Loucy (cell line): ENCODE measurements at regions not wholly inside any gene's neighbourhood (a gene's known extent, or its start where the extent isn't known, plus 50 kb on each side); places are given as distances from the start of the nearest gene placed in this dataset.

Experiments
- H2AFZ ChIP-seq: fragments of 200-600 bp; sonication (generic); 2 replicates; pipeline ENCODE4 v1.6.0; 2016; ENCODE audit warnings: antibody characterized with exemption, mild to moderate bottlenecking, low read length, moderate library complexity
- H3F3A ChIP-seq: fragments of 200-600 bp; 2 replicates; pipeline ENCODE4 v1.6.0; 2016; ENCODE audit warnings: antibody characterized with exemption, low read depth, mild to moderate bottlenecking
- H3K27me3 ChIP-seq: fragments of 200-600 bp; sonication (generic); 2 replicates; pipeline ENCODE4 v1.6.1; 2014; ENCODE audit warnings: low read length, mild to moderate bottlenecking; ENCODE audit not compliant: insufficient read depth, poor library complexity, severe bottlenecking
- H3K36me3 ChIP-seq: fragments of 200-600 bp; sonication (generic); 2 replicates; pipeline ENCODE4 v1.6.1; 2016; ENCODE audit warnings: low read length; ENCODE audit not compliant: insufficient read depth
- H3K4me1 ChIP-seq: fragments of 200-600 bp; sonication (generic); 2 replicates; pipeline ENCODE4 v1.5.1; 2014; ENCODE audit warnings: low read length, mild to moderate bottlenecking; ENCODE audit not compliant: insufficient read depth, poor library complexity, severe bottlenecking
- H3K4me2 ChIP-seq: fragments of 200-600 bp; sonication (generic); 2 replicates; pipeline ENCODE4 v1.6.0; 2014; ENCODE audit warnings: antibody characterized with exemption, low read length, low read depth, mild to moderate bottlenecking; ENCODE audit not compliant: poor library complexity, severe bottlenecking
- H3K4me3 ChIP-seq: fragments of 200-600 bp; sonication (generic); 2 replicates; pipeline ENCODE4 v1.5.1; 2014; ENCODE audit warnings: low read length, mild to moderate bottlenecking, mixed read lengths; ENCODE audit not compliant: poor library complexity, severe bottlenecking
- H3K79me2 ChIP-seq: fragments of 200-600 bp; sonication (generic); 2 replicates; pipeline ENCODE4 v1.6.1; 2014; ENCODE audit warnings: low read length; ENCODE audit not compliant: insufficient read depth
- H3K9ac ChIP-seq: fragments of 200-600 bp; sonication (generic); 2 replicates; pipeline ENCODE4 v1.6.0; 2014; ENCODE audit warnings: mild to moderate bottlenecking, low read depth, low read length, moderate library complexity; ENCODE audit not compliant: poor library complexity, severe bottlenecking
- H3K9me2 ChIP-seq: fragments of 200-600 bp; sonication (generic); replicated peaks from 2 replicates; pipeline ENCODE4 v1.6.1; 2016; ENCODE audit warnings: low read depth, low read length, mixed read lengths
- H3K9me3 ChIP-seq: fragments of 200-600 bp; sonication (generic); 2 replicates; pipeline ENCODE4 v1.6.1; 2014; ENCODE audit warnings: mild to moderate bottlenecking, antibody characterized with exemption, low read length, low read depth; ENCODE audit not compliant: insufficient read depth
- H4K20me1 ChIP-seq: fragments of 200-600 bp; sonication (generic); 2 replicates; pipeline ENCODE4 v1.6.0; 2014; ENCODE audit warnings: antibody characterized with exemption, low read length, mild to moderate bottlenecking; ENCODE audit not compliant: insufficient read depth, poor library complexity, severe bottlenecking
- CTCF ChIP-seq: fragments of 200-600 bp; sonication (generic); conservative IDR thresholded peaks from 2 replicates; pipeline ENCODE4 v1.5.1; 2014; ENCODE audit warnings: mild to moderate bottlenecking, antibody characterized with exemption, low read length
- EZH2phosphoT487 ChIP-seq: fragments of 200-600 bp; IDR thresholded peaks from 2 replicates; pipeline ENCODE4 v1.6.1; 2018; ENCODE audit warnings: antibody characterized with exemption, mild to moderate bottlenecking, moderate library complexity, borderline replicate concordance

GRCh38 chrX:45873781-45874180 lies 671.4 kb downstream of the ZNF674 start:
- no peaks in the 10 kb centered on the region for H3K79me2 ChIP-seq
- H2AFZ ChIP-seq: no peak overlapping the region
- H3K4me1 ChIP-seq: no peaks in the 10 kb centered on the region
- no peak overlapping the region for H3K4me2 ChIP-seq
- H3K27me3 ChIP-seq: no peaks in the 10 kb centered on the region
- H3F3A ChIP-seq: no peaks in the 10 kb centered on the region
- H3K9me3 ChIP-seq: no peaks in the 10 kb centered on the region
- TF ChIP-seq EZH2phosphoT487 (no peak), CTCF (no peak)
- H3K9ac ChIP-seq: no peak overlapping the region
- no peaks in the 10 kb centered on the region for H3K36me3 ChIP-seq
- H4K20me1 ChIP-seq: no peaks in the 10 kb centered on the region
- H3K9me2 ChIP-seq: no peaks in the 10 kb centered on the region
- H3K4me3 ChIP-seq: no peak overlapping the region

- no peaks in the 10 kb centered on the region for H3K9me2 ChIP-seq
- no peak overlapping the region for H3K4me3 ChIP-seq
- no peaks in the 10 kb centered on the region for H3K4me1 ChIP-seq
These were observed 671.8 kb upstream of the DIPK2B start for GRCh38 chrX:45872480-45872879.

GRCh38 chrX:45868425-45868824 lies 667.7 kb upstream of the DIPK2B start:
- Histone ChIP-seq H3K9ac (no peak overlapping the region), H3K9me3 (no peaks in the 10 kb centered on the region), H3K9me2 (no peaks in the 10 kb centered on the region), H3K27me3 (no peaks in the 10 kb centered on the region), H3K4me3 (no peak overlapping the region), H3K4me1 (no peaks in the 10 kb centered on the region), H3K4me2 (no peak overlapping the region), H4K20me1 (no peaks in the 10 kb centered on the region), H3K79me2 (no peaks in the 10 kb centered on the region), H2AFZ (no peak overlapping the region), H3F3A (no peaks in the 10 kb centered on the region), H3K36me3 (no peaks in the 10 kb centered on the region)
- TF ChIP-seq CTCF (no peak), EZH2phosphoT487 (no peak)

More at GRCh38 chrX:45872480-45872879, 671.8 kb upstream of the DIPK2B start:
- Histone ChIP-seq H3K9ac (no peak overlapping the region), H3K9me3 (no peaks in the 10 kb centered on the region), H3K79me2 (no peaks in the 10 kb centered on the region), H2AFZ (no peak overlapping the region), H3K27me3 (no peaks in the 10 kb centered on the region), H3F3A (no peaks in the 10 kb centered on the region), H4K20me1 (no peaks in the 10 kb centered on the region), H3K36me3 (no peaks in the 10 kb centered on the region), H3K4me2 (no peak overlapping the region)
- TF ChIP-seq CTCF (no peak), EZH2phosphoT487 (no peak)
